Ascending aorta (tissue), 2 donors: ENCODE measurements at regions not wholly inside any gene's neighbourhood (a gene's known extent, or its start where the extent isn't known, plus 50 kb on each side); places are given as distances from the start of the nearest gene placed in this dataset.
"Not testable (repeated sequence)": the region's sequence is repeated elsewhere in the genome, so short reads cannot be mapped to it uniquely, and the experiment has no call there.

Experiments
- DNase-seq, 2 donors: peaks; one replicate each; pipeline ENCODE4 v3.0.0-alpha.2; 2019; ENCODE audit warnings: low spot score in 2 of 2
- H3K27ac ChIP-seq, 2 donors: fragments of 200-600 bp; sonication (generic); one replicate each; pipeline ENCODE4 v1.5.1; 2016 to 2017; ENCODE audit warnings: mild to moderate bottlenecking in 1 of 2
- H3K27me3 ChIP-seq: fragments of 200-600 bp; sonication (generic); one replicate; pipeline ENCODE4 v1.5.1; 2017
- H3K36me3 ChIP-seq, 2 donors: fragments of 200-600 bp; sonication (generic); one replicate each; pipeline ENCODE4 v1.5.1; 2016
- H3K4me1 ChIP-seq, 2 donors: fragments of 200-600 bp; sonication (generic); one replicate each; pipeline ENCODE4 v1.5.1; 2016 to 2017; ENCODE audit warnings: mild to moderate bottlenecking in 1 of 2
- H3K4me3 ChIP-seq, 2 donors: fragments of 200-600 bp; sonication (generic); one replicate each; pipeline ENCODE4 v1.5.1; 2016 to 2017; ENCODE audit warnings: mild to moderate bottlenecking in 1 of 2
- H3K9me3 ChIP-seq, 2 donors: fragments of 200-600 bp; sonication (generic); one replicate each; pipeline ENCODE4 v1.5.1; 2016
- intact Hi-C: fragments of 100-400 bp; cut with DNase I; formaldehyde crosslinking; loops from one replicate; pipeline ENCODE4 v1.15.1; 2023
- TF ChIP-seq, protein P1 (sequence below), 3 experiments: fragments of 200-600 bp in 2 of 3; fragments of 450-650 bp in 1 of 3; sonication (generic) in 2 of 3; IDR thresholded peaks; one replicate each; pipeline ENCODE4 v1.5.1; 2016 to 2019; ENCODE audit warnings: antibody characterized with exemption in 3 of 3, mild to moderate bottlenecking in 1 of 3, moderate library complexity in 1 of 3

DNA sequence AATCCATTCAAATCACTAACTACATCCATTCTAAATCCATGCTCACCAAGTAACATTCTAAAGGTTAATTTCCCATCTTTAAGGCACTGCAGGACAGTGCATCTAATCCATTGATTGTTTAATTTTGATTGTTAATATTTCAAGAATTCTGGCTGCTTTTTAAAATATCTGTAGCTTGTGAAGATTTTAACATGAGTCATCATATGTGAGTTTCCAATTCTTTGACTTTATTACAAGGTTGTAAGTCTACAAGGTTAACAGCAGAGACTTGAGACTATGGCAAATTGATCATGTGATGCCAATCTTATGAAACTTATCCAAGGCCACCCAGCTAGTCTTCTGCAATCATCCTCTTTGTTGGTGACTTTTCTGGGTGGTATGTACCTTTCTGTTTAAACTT is 349.2 kb upstream of the ZC3H15 start:
- H3K27me3 ChIP-seq = no peaks in the 10 kb centered on the region
- intact Hi-C loops = no loop called here
- H3K4me1 ChIP-seq = no peaks in the 10 kb centered on the region
- no peak overlapping the region for H3K4me3 ChIP-seq
- H3K27ac ChIP-seq = no peak overlapping the region
- no peaks in the 10 kb centered on the region for H3K9me3 ChIP-seq
- no peak for DNase-seq
- TF ChIP-seq, protein P1, sequence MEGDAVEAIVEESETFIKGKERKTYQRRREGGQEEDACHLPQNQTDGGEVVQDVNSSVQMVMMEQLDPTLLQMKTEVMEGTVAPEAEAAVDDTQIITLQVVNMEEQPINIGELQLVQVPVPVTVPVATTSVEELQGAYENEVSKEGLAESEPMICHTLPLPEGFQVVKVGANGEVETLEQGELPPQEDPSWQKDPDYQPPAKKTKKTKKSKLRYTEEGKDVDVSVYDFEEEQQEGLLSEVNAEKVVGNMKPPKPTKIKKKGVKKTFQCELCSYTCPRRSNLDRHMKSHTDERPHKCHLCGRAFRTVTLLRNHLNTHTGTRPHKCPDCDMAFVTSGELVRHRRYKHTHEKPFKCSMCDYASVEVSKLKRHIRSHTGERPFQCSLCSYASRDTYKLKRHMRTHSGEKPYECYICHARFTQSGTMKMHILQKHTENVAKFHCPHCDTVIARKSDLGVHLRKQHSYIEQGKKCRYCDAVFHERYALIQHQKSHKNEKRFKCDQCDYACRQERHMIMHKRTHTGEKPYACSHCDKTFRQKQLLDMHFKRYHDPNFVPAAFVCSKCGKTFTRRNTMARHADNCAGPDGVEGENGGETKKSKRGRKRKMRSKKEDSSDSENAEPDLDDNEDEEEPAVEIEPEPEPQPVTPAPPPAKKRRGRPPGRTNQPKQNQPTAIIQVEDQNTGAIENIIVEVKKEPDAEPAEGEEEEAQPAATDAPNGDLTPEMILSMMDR (IDR thresholded peaks at IDR 0.05) = no peak
- no peaks in the 10 kb centered on the region for H3K36me3 ChIP-seq

GRCh38 chr2:186138845-186139244 is 347.2 kb upstream of the ZC3H15 start:
- intact Hi-C loops = no loop called here
- Histone ChIP-seq H3K27me3 (no peaks in the 10 kb centered on the region), H3K4me3 (no peak overlapping the region), H3K36me3 (no peaks in the 10 kb centered on the region), H3K27ac (no peak overlapping the region), H3K4me1 (no peaks in the 10 kb centered on the region), H3K9me3 (no peaks in the 10 kb centered on the region)
- TF ChIP-seq, protein P1 (IDR thresholded peaks at IDR 0.05) = no peak
- DNase-seq = no peak

- Histone ChIP-seq H3K36me3 (no peaks in the 10 kb centered on the region), H3K4me1 (no peaks in the 10 kb centered on the region), H3K27me3 (no peaks in the 10 kb centered on the region), H3K9me3 (peaks cover 0 to 34% of the 10 kb centered on the region in 2 donors), H3K27ac (no peak overlapping the region), H3K4me3 (no peak overlapping the region)
- intact Hi-C loops = no loop called here
- TF ChIP-seq, protein P1 (IDR thresholded peaks at IDR 0.05) = no peak
- DNase-seq = no peak
Observed at GRCh38 chr2:186159101-186159500, 327.0 kb upstream of the ZC3H15 start.

DNA sequence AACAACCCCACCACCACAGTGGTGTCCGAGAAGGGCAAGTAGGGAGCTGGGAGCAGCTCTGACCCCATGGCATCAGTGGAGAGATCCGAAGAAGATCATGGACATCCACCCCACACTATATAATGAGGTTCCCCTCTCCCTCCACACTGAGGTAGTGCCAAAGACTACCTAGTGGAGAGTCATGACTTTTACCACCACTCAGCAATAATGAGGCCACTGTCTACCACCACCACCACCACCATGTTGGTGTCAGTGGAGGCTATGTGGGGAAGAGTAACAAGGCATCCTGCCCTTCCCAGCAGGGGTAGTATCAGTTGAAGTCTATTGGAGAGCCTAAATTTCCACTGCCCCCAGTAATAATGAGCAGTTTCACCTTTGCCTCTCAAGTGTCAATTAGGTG is 321.7 kb upstream of the ZC3H15 start:
- peaks cover 0 to 5% of the 10 kb centered on the region in 2 donors for H3K9me3 ChIP-seq
- H3K4me3 ChIP-seq = no peak overlapping the region
- intact Hi-C loops = no loop called here
- DNase-seq = no peak
- no peaks in the 10 kb centered on the region for H3K27me3 ChIP-seq
- no peaks in the 10 kb centered on the region for H3K36me3 ChIP-seq
- no peaks in the 10 kb centered on the region for H3K4me1 ChIP-seq
- TF ChIP-seq, protein P1 (IDR thresholded peaks at IDR 0.05) = no peak
- no peak overlapping the region for H3K27ac ChIP-seq

GRCh38 chr2:186170693-186171092 is 315.4 kb upstream of the ZC3H15 start:
- H3K9me3 ChIP-seq = no peaks in the 10 kb centered on the region
- H3K4me1 ChIP-seq = no peaks in the 10 kb centered on the region
- DNase-seq = no peak
- intact Hi-C loops = no loop called here
- no peaks in the 10 kb centered on the region for H3K27me3 ChIP-seq
- no peak overlapping the region for H3K27ac ChIP-seq
- no peak overlapping the region for H3K4me3 ChIP-seq
- TF ChIP-seq, protein P1 (IDR thresholded peaks at IDR 0.05) = no peak
- no peaks in the 10 kb centered on the region for H3K36me3 ChIP-seq

GRCh38 chr2:186181625-186182024 is 304.4 kb upstream of the ZC3H15 start:
- intact Hi-C loops = no loop called here

DNA sequence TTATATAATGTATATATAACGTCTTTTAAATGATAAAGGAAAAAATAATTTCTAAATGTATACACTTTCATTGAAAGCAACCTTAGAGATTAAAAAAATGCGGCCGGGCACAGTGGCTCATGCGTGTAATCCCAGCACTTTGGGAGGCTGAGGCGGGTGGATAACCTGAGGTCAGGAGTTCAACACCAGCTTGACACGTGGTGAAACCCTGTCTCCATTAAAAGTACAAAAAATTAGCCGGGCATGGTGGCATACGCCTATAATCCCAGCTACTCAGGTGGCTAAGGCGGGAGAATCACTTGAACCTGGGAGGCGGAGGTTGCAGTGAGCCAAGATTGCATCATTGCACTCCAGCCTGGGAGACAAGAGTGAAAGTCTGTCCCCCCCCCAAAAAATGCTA is 303.7 kb upstream of the ZC3H15 start:
- DNase-seq, H3K4me3 ChIP-seq, H3K27ac ChIP-seq, H3K4me1 ChIP-seq, H3K27me3 ChIP-seq, H3K36me3 ChIP-seq, H3K9me3 ChIP-seq, intact Hi-C loops: not testable (repeated sequence)

More at GRCh38 chr2:186181625-186182024, 304.4 kb upstream of the ZC3H15 start:
- H3K9me3 ChIP-seq = no peaks in the 10 kb centered on the region
- H3K4me3 ChIP-seq = no peak overlapping the region
- no peaks in the 10 kb centered on the region for H3K27me3 ChIP-seq
- no peak for DNase-seq
- H3K4me1 ChIP-seq = no peaks in the 10 kb centered on the region
- no peak overlapping the region for H3K27ac ChIP-seq
- no peaks in the 10 kb centered on the region for H3K36me3 ChIP-seq
- TF ChIP-seq, protein P1 (IDR thresholded peaks at IDR 0.05) = no peak
